Neutrophil (primary cell): ENCODE measurements at regions not wholly inside any gene's neighbourhood (a gene's known extent, or its start where the extent isn't known, plus 50 kb on each side); places are given as distances from the start of the nearest gene placed in this dataset.
"Not testable (repeated sequence)": the region's sequence is repeated elsewhere in the genome, so short reads cannot be mapped to it uniquely, and the experiment has no call there.

Source experiments
- H3K27ac ChIP-seq: fragments of 200-600 bp; sonication (generic); 2 replicates; pipeline ENCODE4 v1.5.1; 2016; ENCODE audit warnings: mild to moderate bottlenecking, moderate library complexity
- H3K27me3 ChIP-seq: fragments of 200-600 bp; sonication (generic); 2 replicates; pipeline ENCODE4 v1.6.0; 2016; ENCODE audit warnings: mild to moderate bottlenecking
- H3K36me3 ChIP-seq: fragments of 200-600 bp; sonication (generic); 2 replicates; pipeline ENCODE4 v1.5.1; 2017
- H3K4me1 ChIP-seq, 2 experiments: fragments of 200-600 bp in 1 of 2; sonication (generic) in 1 of 2; 1 replicate in 1 of 2; 2 replicates in 1 of 2; pipeline versions ENCODE4 v1.5.1 to v1.6.1; 2013 to 2016; ENCODE audit warnings: low read depth in 1 of 2, low read length in 1 of 2, mild to moderate bottlenecking in 1 of 2, moderate library complexity in 1 of 2; ENCODE audit not compliant: control insufficient read depth in 1 of 2, insufficient read depth in 1 of 2
- H3K4me3 ChIP-seq, 2 experiments: fragments of 200-600 bp in 1 of 2; sonication (generic) in 1 of 2; 1 replicate in 1 of 2; 2 replicates in 1 of 2; pipeline ENCODE4 v1.5.1; 2013 to 2016; ENCODE audit warnings: low read depth in 1 of 2, low read length in 1 of 2, mild to moderate bottlenecking in 1 of 2, moderate library complexity in 1 of 2
- H3K9me3 ChIP-seq: fragments of 200-600 bp; sonication (generic); 2 replicates; pipeline ENCODE4 v1.5.1; 2016
- TF ChIP-seq, protein P1 (sequence below): fragments of 200-600 bp; sonication (generic); IDR thresholded peaks from 2 replicates; pipeline ENCODE4 v1.5.1; 2016; ENCODE audit warnings: antibody characterized with exemption

GRCh38 chr18:46199515-46200147 lies 95.4 kb downstream of the HAUS1 start:
- peaks cover 6% of the 10 kb centered on the region for H3K36me3 ChIP-seq
- TF ChIP-seq, protein P1, sequence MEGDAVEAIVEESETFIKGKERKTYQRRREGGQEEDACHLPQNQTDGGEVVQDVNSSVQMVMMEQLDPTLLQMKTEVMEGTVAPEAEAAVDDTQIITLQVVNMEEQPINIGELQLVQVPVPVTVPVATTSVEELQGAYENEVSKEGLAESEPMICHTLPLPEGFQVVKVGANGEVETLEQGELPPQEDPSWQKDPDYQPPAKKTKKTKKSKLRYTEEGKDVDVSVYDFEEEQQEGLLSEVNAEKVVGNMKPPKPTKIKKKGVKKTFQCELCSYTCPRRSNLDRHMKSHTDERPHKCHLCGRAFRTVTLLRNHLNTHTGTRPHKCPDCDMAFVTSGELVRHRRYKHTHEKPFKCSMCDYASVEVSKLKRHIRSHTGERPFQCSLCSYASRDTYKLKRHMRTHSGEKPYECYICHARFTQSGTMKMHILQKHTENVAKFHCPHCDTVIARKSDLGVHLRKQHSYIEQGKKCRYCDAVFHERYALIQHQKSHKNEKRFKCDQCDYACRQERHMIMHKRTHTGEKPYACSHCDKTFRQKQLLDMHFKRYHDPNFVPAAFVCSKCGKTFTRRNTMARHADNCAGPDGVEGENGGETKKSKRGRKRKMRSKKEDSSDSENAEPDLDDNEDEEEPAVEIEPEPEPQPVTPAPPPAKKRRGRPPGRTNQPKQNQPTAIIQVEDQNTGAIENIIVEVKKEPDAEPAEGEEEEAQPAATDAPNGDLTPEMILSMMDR, result no peak
- peak overlapping the region; percentile 88 for H3K27ac ChIP-seq
- H3K9me3 ChIP-seq, result no peaks in the 10 kb centered on the region
- peaks cover 46 to 47% of the 10 kb centered on the region in 2 experiments for H3K4me1 ChIP-seq
- peak overlapping the region; percentile 16 to 25 for H3K4me3 ChIP-seq
- no peaks in the 10 kb centered on the region for H3K27me3 ChIP-seq

DNA sequence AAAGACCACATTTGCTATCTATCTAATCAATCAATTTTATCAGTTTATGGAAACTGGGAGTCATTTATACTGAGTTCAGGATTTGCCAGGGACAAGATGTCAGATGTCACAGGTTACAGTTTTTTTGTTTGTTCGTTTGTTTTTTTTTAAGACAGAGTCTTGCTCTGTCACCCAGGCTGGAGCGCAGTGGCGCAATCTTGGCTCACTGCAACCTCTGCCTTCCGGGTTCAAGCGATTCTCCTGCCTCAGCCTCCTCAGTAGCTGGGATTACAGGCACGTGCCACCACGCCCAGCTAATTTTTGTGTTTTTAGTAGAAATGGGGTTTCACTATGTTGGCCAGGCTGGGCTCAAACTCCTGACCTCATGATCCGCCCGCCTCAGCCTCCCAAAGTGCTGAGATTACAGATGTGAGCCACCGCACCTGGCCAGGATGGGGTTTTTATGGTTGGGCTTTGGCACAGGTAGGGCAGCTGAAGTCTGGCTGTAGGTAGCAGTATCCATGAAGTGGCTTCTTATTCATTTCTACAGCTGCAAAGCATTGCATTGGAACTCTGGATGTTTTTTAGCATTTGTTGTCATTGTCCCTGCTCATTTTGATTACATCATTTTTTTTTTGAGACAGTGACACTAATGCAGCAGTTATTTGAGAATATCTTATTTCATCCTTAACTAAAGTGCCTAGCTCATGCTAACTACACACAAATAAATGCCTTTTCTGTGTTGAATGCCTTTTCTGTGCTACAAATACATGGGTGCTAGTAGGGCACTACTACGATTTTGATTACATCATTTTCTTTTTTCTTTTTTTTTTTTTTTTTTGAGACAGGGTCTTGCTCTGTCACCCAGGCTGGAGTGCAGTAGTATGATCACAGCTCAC lies 96.2 kb downstream of the HAUS1 start:
- Histone ChIP-seq H3K4me1 (peaks cover 53 to 54% of the 10 kb centered on the region in 2 experiments), H3K4me3 (peak overlapping the region; percentile 16 to 25), H3K27ac (peak overlapping the region; percentile 88)
- H3K9me3 ChIP-seq, H3K36me3 ChIP-seq, H3K27me3 ChIP-seq: not testable (repeated sequence)

- Histone ChIP-seq H3K36me3 (no peaks in the 10 kb centered on the region), H3K9me3 (no peaks in the 10 kb centered on the region), H3K4me3 (no peak overlapping the region), H3K27me3 (no peaks in the 10 kb centered on the region), H3K27ac (peak overlapping the region; percentile 65), H3K4me1 (peaks cover 66 to 67% of the 10 kb centered on the region in 2 experiments)
- TF ChIP-seq, protein P1, result no peak
Observed at GRCh38 chr18:46204143-46204542, 100.0 kb downstream of the HAUS1 start.

DNA sequence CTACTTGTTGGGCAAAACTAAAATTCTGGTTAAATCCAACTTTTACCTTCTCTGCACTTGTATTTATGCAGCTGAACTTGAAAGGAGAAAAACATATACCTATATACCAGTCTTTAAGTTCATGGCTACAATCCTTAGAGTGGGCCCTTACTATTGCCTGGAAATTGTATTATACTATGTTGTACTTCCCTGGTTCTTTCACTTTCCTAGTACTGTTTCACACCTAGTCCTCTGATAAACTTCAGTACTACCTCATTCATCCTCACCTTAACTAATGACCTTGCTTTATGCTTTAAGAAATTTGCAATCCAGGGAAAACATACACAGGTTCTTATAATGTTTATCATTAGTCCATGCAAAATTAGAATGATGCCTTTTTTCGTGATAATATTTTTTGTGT lies 103.8 kb downstream of the HAUS1 start:
- Histone ChIP-seq H3K36me3 (no peaks in the 10 kb centered on the region), H3K27me3 (no peaks in the 10 kb centered on the region), H3K4me3 (no peak overlapping the region), H3K9me3 (no peaks in the 10 kb centered on the region), H3K4me1 (peaks cover 41 to 60% of the 10 kb centered on the region in 2 experiments), H3K27ac (no peak overlapping the region)
- TF ChIP-seq, protein P1, result no peak

- Histone ChIP-seq H3K9me3 (no peaks in the 10 kb centered on the region), H3K27me3 (no peaks in the 10 kb centered on the region), H3K4me1 (peaks cover 30 to 55% of the 10 kb centered on the region in 2 experiments), H3K27ac (peak overlapping the region; percentile 38), H3K4me3 (no peak overlapping the region), H3K36me3 (no peaks in the 10 kb centered on the region)
- TF ChIP-seq, protein P1, result no peak
Observed at GRCh38 chr18:46209161-46209560, 105.0 kb downstream of the HAUS1 start.

DNA sequence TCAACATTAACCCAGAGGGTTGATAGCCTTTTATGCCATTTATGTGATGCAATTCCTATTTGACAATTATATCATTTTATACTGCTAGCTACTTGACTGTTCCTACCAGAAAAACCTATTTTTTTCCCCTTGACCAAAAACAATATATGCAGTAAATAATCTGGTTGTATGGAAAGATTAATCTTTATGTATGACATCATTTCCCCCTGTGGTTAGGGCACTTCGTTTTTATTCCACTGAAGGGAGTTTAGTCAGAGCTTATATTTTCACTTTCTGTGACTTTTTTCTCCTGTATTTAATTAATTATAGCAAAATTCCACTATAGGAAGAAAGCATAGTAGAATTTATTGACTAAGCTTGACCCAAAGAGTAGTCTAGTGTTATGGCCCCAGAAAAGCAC lies 107.6 kb downstream of the HAUS1 start:
- H3K9me3 ChIP-seq, result no peaks in the 10 kb centered on the region
- no peak overlapping the region for H3K4me3 ChIP-seq
- H3K27ac ChIP-seq, result peak overlapping the region; percentile 44
- peaks cover 12% of the 10 kb centered on the region for H3K36me3 ChIP-seq
- TF ChIP-seq, protein P1, result no peak
- H3K27me3 ChIP-seq, result no peaks in the 10 kb centered on the region
- H3K4me1 ChIP-seq, result peaks cover 20 to 48% of the 10 kb centered on the region in 2 experiments
